Retina (tissue), 1 donor: ENCODE measurements at regions not wholly inside any gene's neighbourhood (a gene's known extent, or its start where the extent isn't known, plus 50 kb on each side); places are given as distances from the start of the nearest gene placed in this dataset.
A peak's percentile ranks its signal among the peaks of the same experiment; 100 is the strongest.

Source experiments
- DNase-seq: peaks from one replicate; pipeline ENCODE4 v3.0.0-alpha.2; 2016

- DNase-seq: peak; percentile 12
Observed at GRCh38 chr14:82492157-82492556, 958.5 kb upstream of the SEL1L start.

GRCh38 chr14:82500222-82500621, 966.6 kb upstream of the SEL1L start:
- no peak for DNase-seq

GRCh38 chr14:82501554-82501953, 967.9 kb upstream of the SEL1L start:
- no peak for DNase-seq

- DNase-seq: no peak
Observed at GRCh38 chr14:82502043-82502442, 968.4 kb upstream of the SEL1L start.

GRCh38 chr14:82504894-82505293, 971.2 kb upstream of the SEL1L start:
- no peak for DNase-seq

- DNase-seq: no peak
Observed at GRCh38 chr14:82510007-82510406, 976.4 kb upstream of the SEL1L start.

- no peak for DNase-seq
Observed at GRCh38 chr14:82511399-82511798, 977.7 kb upstream of the SEL1L start.

GRCh38 chr14:82520765-82521164, 987.1 kb upstream of the SEL1L start:
- no peak for DNase-seq

- no peak for DNase-seq
Observed at GRCh38 chr14:82521191-82521590, 987.5 kb upstream of the SEL1L start.

- no peak for DNase-seq
Observed at GRCh38 chr14:82528016-82528415, 994.4 kb upstream of the SEL1L start.

GRCh38 chr14:82533351-82533750, 999.7 kb upstream of the SEL1L start:
- no peak for DNase-seq

- DNase-seq: no peak
Observed at GRCh38 chr14:82536566-82536965, 1002.9 kb upstream of the SEL1L start.

GRCh38 chr14:82537831-82538230, 1004.2 kb upstream of the SEL1L start:
- DNase-seq: no peak

- DNase-seq: no peak
Observed at GRCh38 chr14:82546401-82546800, 1012.7 kb upstream of the SEL1L start.

GRCh38 chr14:82549306-82549990, 1015.8 kb upstream of the SEL1L start:
- DNase-seq: no peak

- DNase-seq: no peak
Observed at GRCh38 chr14:82562881-82563280, 1029.2 kb upstream of the SEL1L start.

GRCh38 chr14:82565825-82566224, 1032.2 kb upstream of the SEL1L start:
- no peak for DNase-seq

GRCh38 chr14:82587226-82587625, 1053.6 kb upstream of the SEL1L start:
- no peak for DNase-seq

- DNase-seq: no peak
Observed at GRCh38 chr14:82595466-82595865, 1061.8 kb upstream of the SEL1L start.

GRCh38 chr14:82602794-82603193, 1069.1 kb upstream of the SEL1L start:
- no peak for DNase-seq

- DNase-seq: no peak
Observed at GRCh38 chr14:82604819-82605218, 1071.2 kb upstream of the SEL1L start.

- no peak for DNase-seq
Observed at GRCh38 chr14:82621881-82622450, 1088.3 kb upstream of the SEL1L start.

- DNase-seq: no peak
Observed at GRCh38 chr14:82626156-82627066, 1092.8 kb upstream of the SEL1L start.

GRCh38 chr14:82635915-82636314, 1102.3 kb upstream of the SEL1L start:
- DNase-seq: no peak
